KOPT-K1 (cell line): ENCODE measurements at regions not wholly inside any gene's neighbourhood (a gene's known extent, or its start where the extent isn't known, plus 50 kb on each side); places are given as distances from the start of the nearest gene placed in this dataset.

Experiments used
- H3K27ac ChIP-seq: fragments of 200-600 bp; sonication (generic); 2 replicates; pipeline ENCODE4 v1.5.1; 2016; ENCODE audit warnings: antibody characterized with exemption, mild to moderate bottlenecking, low read depth, low read length; ENCODE audit not compliant: poor library complexity, severe bottlenecking
- H3K36me3 ChIP-seq: fragments of 200-600 bp; sonication (generic); 2 replicates; pipeline ENCODE4 v1.5.1; 2017; ENCODE audit warnings: antibody characterized with exemption, mild to moderate bottlenecking, low read length, moderate library complexity; ENCODE audit not compliant: insufficient read depth
- H3K9me3 ChIP-seq: fragments of 200-600 bp; sonication (generic); 2 replicates; pipeline ENCODE4 v1.5.1; 2017; ENCODE audit warnings: antibody characterized with exemption, low read length, mild to moderate bottlenecking; ENCODE audit not compliant: insufficient read depth, poor library complexity, severe bottlenecking

GRCh38 chrY:12981074-12981473, 76.4 kb downstream of the DDX3Y start:
- no peaks in the 10 kb centered on the region for H3K9me3 ChIP-seq
- no peaks in the 10 kb centered on the region for H3K36me3 ChIP-seq
- H3K27ac ChIP-seq, result no peak overlapping the region

GRCh38 chrY:12982249-12982829, 77.7 kb downstream of the DDX3Y start:
- H3K27ac ChIP-seq, result no peak overlapping the region
- H3K9me3 ChIP-seq, result no peaks in the 10 kb centered on the region
- H3K36me3 ChIP-seq, result no peaks in the 10 kb centered on the region

GRCh38 chrY:12984637-12985344, 80.1 kb downstream of the DDX3Y start:
- Histone ChIP-seq H3K27ac (no peak overlapping the region), H3K9me3 (no peaks in the 10 kb centered on the region), H3K36me3 (no peaks in the 10 kb centered on the region)

GRCh38 chrY:13017493-13017892, 112.8 kb downstream of the DDX3Y start:
- Histone ChIP-seq H3K27ac (no peak overlapping the region), H3K9me3 (no peaks in the 10 kb centered on the region)

GRCh38 chrY:13019486-13019885, 114.8 kb downstream of the DDX3Y start:
- Histone ChIP-seq H3K36me3 (no peaks in the 10 kb centered on the region), H3K9me3 (no peaks in the 10 kb centered on the region), H3K27ac (no peak overlapping the region)

More at GRCh38 chrY:13017493-13017892, 112.8 kb downstream of the DDX3Y start:
- H3K36me3 ChIP-seq, result no peaks in the 10 kb centered on the region

GRCh38 chrY:13020839-13021238, 116.2 kb downstream of the DDX3Y start:
- no peaks in the 10 kb centered on the region for H3K36me3 ChIP-seq
- H3K27ac ChIP-seq, result no peak overlapping the region
- H3K9me3 ChIP-seq, result no peaks in the 10 kb centered on the region

GRCh38 chrY:13023607-13024006, 118.9 kb downstream of the DDX3Y start:
- H3K9me3 ChIP-seq, result no peaks in the 10 kb centered on the region
- no peak overlapping the region for H3K27ac ChIP-seq
- H3K36me3 ChIP-seq, result no peaks in the 10 kb centered on the region

GRCh38 chrY:13024447-13024846, 119.8 kb downstream of the DDX3Y start:
- no peaks in the 10 kb centered on the region for H3K36me3 ChIP-seq
- H3K9me3 ChIP-seq, result no peaks in the 10 kb centered on the region
- H3K27ac ChIP-seq, result no peak overlapping the region

- no peaks in the 10 kb centered on the region for H3K36me3 ChIP-seq
- H3K9me3 ChIP-seq, result no peaks in the 10 kb centered on the region
Measured at GRCh38 chrY:13026906-13027305, 122.2 kb downstream of the DDX3Y start.

GRCh38 chrY:13040232-13040631, 135.6 kb downstream of the DDX3Y start:
- Histone ChIP-seq H3K27ac (no peak overlapping the region), H3K36me3 (no peaks in the 10 kb centered on the region), H3K9me3 (no peaks in the 10 kb centered on the region)

More at GRCh38 chrY:13026906-13027305, 122.2 kb downstream of the DDX3Y start:
- H3K27ac ChIP-seq, result no peak overlapping the region

GRCh38 chrY:13053501-13053900, 148.8 kb downstream of the DDX3Y start:
- Histone ChIP-seq H3K36me3 (no peaks in the 10 kb centered on the region), H3K27ac (no peak overlapping the region)

GRCh38 chrY:13066372-13066771, 161.7 kb downstream of the DDX3Y start:
- Histone ChIP-seq H3K9me3 (no peaks in the 10 kb centered on the region), H3K36me3 (no peaks in the 10 kb centered on the region), H3K27ac (no peak overlapping the region)

More at GRCh38 chrY:13053501-13053900, 148.8 kb downstream of the DDX3Y start:
- no peaks in the 10 kb centered on the region for H3K9me3 ChIP-seq

- no peaks in the 10 kb centered on the region for H3K36me3 ChIP-seq
- no peak overlapping the region for H3K27ac ChIP-seq
- no peaks in the 10 kb centered on the region for H3K9me3 ChIP-seq
Measured at GRCh38 chrY:13068696-13069095, 164.0 kb downstream of the DDX3Y start.

GRCh38 chrY:13069111-13069510, 164.4 kb downstream of the DDX3Y start:
- H3K27ac ChIP-seq, result no peak overlapping the region
- no peaks in the 10 kb centered on the region for H3K9me3 ChIP-seq
- H3K36me3 ChIP-seq, result no peaks in the 10 kb centered on the region

- Histone ChIP-seq H3K27ac (no peak overlapping the region), H3K36me3 (no peaks in the 10 kb centered on the region), H3K9me3 (no peaks in the 10 kb centered on the region)
Measured at GRCh38 chrY:13082748-13083147, 178.1 kb downstream of the DDX3Y start.

GRCh38 chrY:13091575-13091974, 186.9 kb downstream of the DDX3Y start:
- H3K9me3 ChIP-seq, result peaks cover 19% of the 10 kb centered on the region
- no peaks in the 10 kb centered on the region for H3K36me3 ChIP-seq
- no peak overlapping the region for H3K27ac ChIP-seq
